MM.1S (cell line): ENCODE measurements at regions not wholly inside any gene's neighbourhood (a gene's known extent, or its start where the extent isn't known, plus 50 kb on each side); places are given as distances from the start of the nearest gene placed in this dataset.

Source experiments
- CTCF ChIP-seq: fragments of 300-600 bp; sonication (generic); IDR thresholded peaks from 2 replicates; pipeline ENCODE4 v1.5.1; 2016; ENCODE audit warnings: antibody characterized with exemption, low read length, mixed read lengths
- EZH2 ChIP-seq: fragments of 300-600 bp; sonication (generic); optimal IDR thresholded peaks from 2 replicates; pipeline ENCODE3; 2017; ENCODE audit warnings: low read depth, mild to moderate bottlenecking, antibody characterized with exemption, low read length, mixed read lengths
- EZH2phosphoT487 ChIP-seq: fragments of 300-600 bp; sonication (generic); IDR thresholded peaks from 2 replicates; pipeline ENCODE4 v1.6.1; 2018; ENCODE audit warnings: antibody characterized with exemption, low read length

- TF ChIP-seq EZH2 (no peak), CTCF (no peak), EZH2phosphoT487 (no peak)
Measured at GRCh38 chr10:33719005-33719703, 384.7 kb upstream of the NRP1 start.
